ENCODE measurements at regions not wholly inside any gene's neighbourhood (a gene's known extent, or its start where the extent isn't known, plus 50 kb on each side); places are given as distances from the start of the nearest gene placed in this dataset.
"Not testable (repeated sequence)": the region's sequence is repeated elsewhere in the genome, so short reads cannot be mapped to it uniquely, and the experiment has no call there.

- no peak for TF ChIP-seq CTCF (IDR thresholded peaks at IDR 0.05)
- ATAC-seq (ENCODE audit: low FRiP score) (peak; percentile 68), DNase-seq (ENCODE audit: low spot score) (no peak)
These were observed 192.1 kb upstream of the RND3 start for GRCh38 chr2:150679456-150680120.

- DNase-seq (ENCODE audit: low spot score): no peak
- TF ChIP-seq CTCF (IDR thresholded peaks at IDR 0.05): no peak
- ATAC-seq (ENCODE audit: low FRiP score): no peak
These were observed 190.1 kb upstream of the RND3 start for GRCh38 chr2:150677551-150677950.

GRCh38 chr2:150676747-150677383, 189.4 kb upstream of the RND3 start:
- ATAC-seq (ENCODE audit: low FRiP score): no peak
- no peak for DNase-seq (ENCODE audit: low spot score)
- TF ChIP-seq CTCF (IDR thresholded peaks at IDR 0.05): no peak

GRCh38 chr2:150675807-150676206, 188.3 kb upstream of the RND3 start:
- ATAC-seq (ENCODE audit: low FRiP score) (no peak), DNase-seq (ENCODE audit: low spot score) (no peak)
- no peak for TF ChIP-seq CTCF (IDR thresholded peaks at IDR 0.05)

GRCh38 chr2:150674283-150674682, 186.8 kb upstream of the RND3 start:
- TF ChIP-seq CTCF (IDR thresholded peaks at IDR 0.05): no peak
- DNase-seq (ENCODE audit: low spot score) (no peak), ATAC-seq (ENCODE audit: low FRiP score) (no peak)

GRCh38 chr2:150672311-150672710, 184.8 kb upstream of the RND3 start:
- TF ChIP-seq CTCF (IDR thresholded peaks at IDR 0.05): no peak
- DNase-seq (ENCODE audit: low spot score) (no peak), ATAC-seq (ENCODE audit: low FRiP score) (no peak)

GRCh38 chr2:150669492-150669891, 182.0 kb upstream of the RND3 start:
- no peak for ATAC-seq (ENCODE audit: low FRiP score)
- DNase-seq (ENCODE audit: low spot score): no peak
- no peak for TF ChIP-seq CTCF (IDR thresholded peaks at IDR 0.05)

GRCh38 chr2:150667039-150667438, 179.6 kb upstream of the RND3 start:
- not testable (repeated sequence) for ATAC-seq (ENCODE audit: low FRiP score); DNase-seq (ENCODE audit: low spot score)

Measured in omental fat pad (tissue), 3 donors.